H9 (cell line): ENCODE measurements at regions not wholly inside any gene's neighbourhood (a gene's known extent, or its start where the extent isn't known, plus 50 kb on each side); places are given as distances from the start of the nearest gene placed in this dataset.

Experiments
- DNase-seq: peaks from one replicate; pipeline ENCODE4 v3.0.0-alpha.2; 2017
- H2AFZ ChIP-seq: one replicate; pipeline ENCODE4 v1.6.1; 2013; ENCODE audit warnings: mild to moderate bottlenecking, low read length, control low read depth, moderate library complexity
- H2AK5ac ChIP-seq: 2 replicates; pipeline ENCODE4 v1.6.1; 2013; ENCODE audit warnings: low read length, control low read depth, mixed read lengths; ENCODE audit not compliant: insufficient read length
- H2BK120ac ChIP-seq: one replicate; pipeline ENCODE4 v1.6.1; 2013; ENCODE audit warnings: low read depth, mild to moderate bottlenecking, low read length, control low read depth, inconsistent platforms; ENCODE audit not compliant: poor library complexity, severe bottlenecking
- H2BK12ac ChIP-seq: 2 replicates; pipeline ENCODE4 v1.6.1; 2013; ENCODE audit warnings: low read length, control low read depth, mixed read lengths, low read depth; ENCODE audit not compliant: insufficient read length
- H2BK15ac ChIP-seq: 2 replicates; pipeline ENCODE4 v1.6.1; 2013; ENCODE audit warnings: low read depth, low read length, control low read depth
- H2BK20ac ChIP-seq: one replicate; pipeline ENCODE4 v1.6.1; 2013; ENCODE audit warnings: low read depth, mild to moderate bottlenecking, low read length, control low read depth, inconsistent platforms; ENCODE audit not compliant: poor library complexity, severe bottlenecking
- H2BK5ac ChIP-seq: 2 replicates; pipeline ENCODE4 v1.6.1; 2013; ENCODE audit warnings: low read length, control low read depth, mixed read lengths; ENCODE audit not compliant: insufficient read length
- H3K14ac ChIP-seq: 2 replicates; pipeline ENCODE4 v1.6.1; 2013; ENCODE audit warnings: low read length, control low read depth; ENCODE audit not compliant: insufficient read depth
- H3K18ac ChIP-seq: 2 replicates; pipeline ENCODE4 v1.6.1; 2013; ENCODE audit warnings: low read depth, mild to moderate bottlenecking, mixed read lengths, low read length, control low read depth; ENCODE audit not compliant: insufficient read length
- H3K23ac ChIP-seq: 2 replicates; pipeline ENCODE4 v1.6.1; 2013; ENCODE audit warnings: low read length, control low read depth, mixed read lengths, low read depth; ENCODE audit not compliant: insufficient read length
- H3K23me2 ChIP-seq: 2 replicates; pipeline ENCODE4 v1.6.1; 2013; ENCODE audit warnings: low read depth, mild to moderate bottlenecking, mixed read lengths, low read length, control low read depth; ENCODE audit not compliant: insufficient read length, poor library complexity, severe bottlenecking
- H3K27ac ChIP-seq: 2 replicates; pipeline ENCODE4 v1.5.1; 2013; ENCODE audit warnings: low read length, control low read depth, mixed read lengths, low read depth; ENCODE audit not compliant: insufficient read length
- H3K27me3 ChIP-seq: 2 replicates; pipeline ENCODE4 v1.6.1; 2013; ENCODE audit warnings: low read length, control low read depth, inconsistent platforms; ENCODE audit not compliant: insufficient read depth
- H3K4ac ChIP-seq: 2 replicates; pipeline ENCODE4 v1.6.1; 2013; ENCODE audit warnings: low read depth, mild to moderate bottlenecking, control low read depth, inconsistent platforms, low read length, moderate library complexity
- H3K4me1 ChIP-seq: 2 replicates; pipeline ENCODE4 v1.6.1; 2013; ENCODE audit warnings: low read length, control low read depth, inconsistent platforms; ENCODE audit not compliant: insufficient read depth
- H3K4me2 ChIP-seq: 2 replicates; pipeline ENCODE4 v1.6.1; 2013; ENCODE audit warnings: low read length, control low read depth, mixed read lengths; ENCODE audit not compliant: insufficient read length, insufficient read depth
- H3K56ac ChIP-seq: 2 replicates; pipeline ENCODE4 v1.6.1; 2013; ENCODE audit warnings: low read depth, mild to moderate bottlenecking, mixed read lengths, low read length, control low read depth; ENCODE audit not compliant: insufficient read length
- H3K79me1 ChIP-seq: 2 replicates; pipeline ENCODE4 v1.6.1; 2013; ENCODE audit warnings: low read depth, mild to moderate bottlenecking, moderate library complexity, low read length, control low read depth, inconsistent platforms; ENCODE audit not compliant: insufficient read depth, poor library complexity, severe bottlenecking
- H3K79me2 ChIP-seq: 2 replicates; pipeline ENCODE4 v1.6.1; 2013; ENCODE audit warnings: low read length, control low read depth, inconsistent platforms; ENCODE audit not compliant: insufficient read depth
- H3K9ac ChIP-seq: 2 replicates; pipeline ENCODE4 v1.6.1; 2013; ENCODE audit warnings: low read length, control low read depth, mixed read lengths; ENCODE audit not compliant: insufficient read length; ENCODE audit errors: extremely low read depth
- H3K9me3 ChIP-seq: one replicate; pipeline ENCODE4 v1.6.1; 2013; ENCODE audit warnings: low read depth, low read length, inconsistent platforms; ENCODE audit not compliant: control insufficient read depth
- H3T11ph ChIP-seq: one replicate; pipeline ENCODE4 v1.6.1; 2013; ENCODE audit warnings: mild to moderate bottlenecking, low read length, control low read depth, inconsistent platforms
- H4K20me1 ChIP-seq: one replicate; pipeline ENCODE4 v1.6.1; 2013; ENCODE audit not compliant: control insufficient read depth, insufficient read length, insufficient read depth
- H4K5ac ChIP-seq: 2 replicates; pipeline ENCODE4 v1.6.1; 2013; ENCODE audit warnings: low read depth, mild to moderate bottlenecking, mixed read lengths, low read length, control low read depth; ENCODE audit not compliant: insufficient read length
- H4K8ac ChIP-seq: replicated peaks from 2 replicates; pipeline ENCODE4 v1.6.1; 2013; ENCODE audit warnings: low read length, control low read depth, mixed read lengths, low read depth; ENCODE audit not compliant: insufficient read length
- H4K91ac ChIP-seq: 2 replicates; pipeline ENCODE4 v1.6.1; 2013; ENCODE audit warnings: low read depth, mild to moderate bottlenecking, moderate library complexity, mixed read lengths, low read length, control low read depth; ENCODE audit not compliant: insufficient read length
- H3K27ac Mint-ChIP-seq, 3 experiments: 2 replicates in 2 of 3; 3 replicates in 1 of 3; pipeline ENCODE4 v1.8.0; 2020 to 2021; ENCODE audit warnings: mixed read lengths in 3 of 3, mild to moderate bottlenecking in 1 of 3, moderate library complexity in 1 of 3
- H3K27me3 Mint-ChIP-seq: 2 replicates; pipeline ENCODE4 v1.8.0; 2021; ENCODE audit warnings: low read depth, mild to moderate bottlenecking, moderate library complexity, mixed read lengths
- H3K36me3 Mint-ChIP-seq, 3 experiments: 2 replicates in 2 of 3; 3 replicates in 1 of 3; pipeline ENCODE4 v1.8.0; 2020 to 2021; ENCODE audit warnings: low read depth in 3 of 3, mixed read lengths in 3 of 3; ENCODE audit not compliant: insufficient read depth in 1 of 3
- H3K4me1 Mint-ChIP-seq, 2 experiments: 2 replicates each; pipeline ENCODE4 v1.8.0; 2020; ENCODE audit warnings: mixed read lengths in 2 of 2
- H3K4me3 Mint-ChIP-seq, 2 experiments: 2 replicates in 1 of 2; 3 replicates in 1 of 2; pipeline ENCODE4 v1.8.0; 2020 to 2021; ENCODE audit warnings: mild to moderate bottlenecking in 2 of 2, mixed read lengths in 2 of 2, moderate library complexity in 1 of 2
- H3K9me3 Mint-ChIP-seq, 2 experiments: 2 replicates in 1 of 2; 3 replicates in 1 of 2; pipeline ENCODE4 v1.8.0; 2020; ENCODE audit warnings: mild to moderate bottlenecking in 2 of 2, mixed read lengths in 2 of 2, moderate library complexity in 1 of 2
- WGBS: extraction: QIAGEN DNeasy Blood & Tissue Kit; methylation state at CpG from one replicate; pipeline ENCODE4 v1.1.7; 2013; ENCODE audit warnings: missing lambda C conversion rate, low lambda C conversion rate, mixed read lengths; ENCODE audit not compliant: insufficient read length; ENCODE audit errors: extremely low coverage; 5-methylcytosine and 5-hydroxymethylcytosine counted together
- TF ChIP-seq, protein P1 (sequence below): fragments of 200-600 bp; sonication (generic); conservative IDR thresholded peaks from 3 replicates; pipeline ENCODE4 v1.8.0; 2021; ENCODE audit warnings: antibody characterized with exemption, mild to moderate bottlenecking

DNA sequence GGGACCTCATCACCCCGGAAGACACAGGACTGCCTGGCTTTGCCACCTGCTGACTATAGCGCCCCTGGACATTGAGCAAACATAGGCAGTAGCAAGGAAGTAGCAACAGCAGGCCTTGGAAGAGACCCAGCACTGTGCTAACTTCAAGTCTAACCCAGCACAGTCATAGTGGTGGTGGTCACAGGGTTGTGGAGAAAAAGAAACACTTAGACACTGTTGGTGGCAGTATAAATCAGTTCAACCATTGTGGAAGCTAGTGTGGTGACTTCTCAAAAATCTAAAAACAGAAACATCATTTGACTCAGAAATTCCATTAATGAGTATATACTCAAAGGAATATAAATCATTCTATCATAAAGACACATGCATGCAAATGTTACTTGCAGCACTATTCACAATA lies 874.0 kb upstream of the EPHA5 start:
- Mint-ChIP-seq H3K9me3 (peaks cover 17 to 19% of the 10 kb centered on the region in 2 experiments), H3K4me1 (no peaks in the 10 kb centered on the region), H3K4me3 (no peak overlapping the region), H3K27me3 (no peaks in the 10 kb centered on the region), H3K27ac (no peak overlapping the region), H3K36me3 (peaks cover 7 to 19% (median 9%) of the 10 kb centered on the region in 3 experiments; a peak in 6 of 7 replicates)
- no peak overlapping the region for H2AFZ ChIP-seq
- H3T11ph ChIP-seq = no peak overlapping the region
- H4K8ac ChIP-seq = no peak overlapping the region
- H3K4me1 ChIP-seq = no peaks in the 10 kb centered on the region
- H4K20me1 ChIP-seq = no peaks in the 10 kb centered on the region
- no peak overlapping the region for H3K4ac ChIP-seq
- H3K14ac ChIP-seq = no peak overlapping the region
- no peak overlapping the region for H3K18ac ChIP-seq
- H2BK20ac ChIP-seq = no peak overlapping the region
- TF ChIP-seq, protein P1, sequence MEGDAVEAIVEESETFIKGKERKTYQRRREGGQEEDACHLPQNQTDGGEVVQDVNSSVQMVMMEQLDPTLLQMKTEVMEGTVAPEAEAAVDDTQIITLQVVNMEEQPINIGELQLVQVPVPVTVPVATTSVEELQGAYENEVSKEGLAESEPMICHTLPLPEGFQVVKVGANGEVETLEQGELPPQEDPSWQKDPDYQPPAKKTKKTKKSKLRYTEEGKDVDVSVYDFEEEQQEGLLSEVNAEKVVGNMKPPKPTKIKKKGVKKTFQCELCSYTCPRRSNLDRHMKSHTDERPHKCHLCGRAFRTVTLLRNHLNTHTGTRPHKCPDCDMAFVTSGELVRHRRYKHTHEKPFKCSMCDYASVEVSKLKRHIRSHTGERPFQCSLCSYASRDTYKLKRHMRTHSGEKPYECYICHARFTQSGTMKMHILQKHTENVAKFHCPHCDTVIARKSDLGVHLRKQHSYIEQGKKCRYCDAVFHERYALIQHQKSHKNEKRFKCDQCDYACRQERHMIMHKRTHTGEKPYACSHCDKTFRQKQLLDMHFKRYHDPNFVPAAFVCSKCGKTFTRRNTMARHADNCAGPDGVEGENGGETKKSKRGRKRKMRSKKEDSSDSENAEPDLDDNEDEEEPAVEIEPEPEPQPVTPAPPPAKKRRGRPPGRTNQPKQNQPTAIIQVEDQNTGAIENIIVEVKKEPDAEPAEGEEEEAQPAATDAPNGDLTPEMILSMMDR = no peak
- no peaks in the 10 kb centered on the region for H3K23me2 ChIP-seq
- no peak overlapping the region for H3K23ac ChIP-seq
- no peak overlapping the region for H2BK120ac ChIP-seq
- no peak overlapping the region for H4K91ac ChIP-seq
- H3K9me3 ChIP-seq = no peaks in the 10 kb centered on the region
- H4K5ac ChIP-seq = no peak overlapping the region
- no peaks in the 10 kb centered on the region for H3K79me2 ChIP-seq
- H3K56ac ChIP-seq = no peak overlapping the region
- H3K27me3 ChIP-seq = no peaks in the 10 kb centered on the region
- no peak overlapping the region for H2BK5ac ChIP-seq
- no peaks in the 10 kb centered on the region for H3K79me1 ChIP-seq
- H2BK12ac ChIP-seq = no peak overlapping the region
- H3K27ac ChIP-seq = no peak overlapping the region
- no peak overlapping the region for H3K4me2 ChIP-seq
- no peak overlapping the region for H3K9ac ChIP-seq
- no peak overlapping the region for H2AK5ac ChIP-seq
- H2BK15ac ChIP-seq = no peak overlapping the region
- no CpG with 5 or more reads among the region's 2 CpGs for WGBS
- DNase-seq = no peak
